ENCODE measurements at regions not wholly inside any gene's neighbourhood (a gene's known extent, or its start where the extent isn't known, plus 50 kb on each side); places are given as distances from the start of the nearest gene placed in this dataset.

GRCh38 chrX:67893931-67894330, 350.1 kb downstream of the AR start:
- TF ChIP-seq CTCF (conservative IDR thresholded peaks at IDR 0.05; ENCODE audit: low read depth, low read length) (no peak), EZH2 (IDR thresholded peaks at IDR 0.05; ENCODE audit: low read length, unreplicated experiment) (no peak)
